GM18502 (cell line): ENCODE measurements at regions not wholly inside any gene's neighbourhood (a gene's known extent, or its start where the extent isn't known, plus 50 kb on each side); places are given as distances from the start of the nearest gene placed in this dataset.
"Not testable (repeated sequence)": the region's sequence is repeated elsewhere in the genome, so short reads cannot be mapped to it uniquely, and the experiment has no call there.

Source experiments
- ATAC-seq: cut with Tn5 transposase; IDR thresholded peaks from one replicate; pipeline ENCODE4 v1.9.1; 2021; ENCODE audit warnings: mild to moderate bottlenecking; ENCODE audit not compliant: unreplicated experiment, poor library complexity

DNA sequence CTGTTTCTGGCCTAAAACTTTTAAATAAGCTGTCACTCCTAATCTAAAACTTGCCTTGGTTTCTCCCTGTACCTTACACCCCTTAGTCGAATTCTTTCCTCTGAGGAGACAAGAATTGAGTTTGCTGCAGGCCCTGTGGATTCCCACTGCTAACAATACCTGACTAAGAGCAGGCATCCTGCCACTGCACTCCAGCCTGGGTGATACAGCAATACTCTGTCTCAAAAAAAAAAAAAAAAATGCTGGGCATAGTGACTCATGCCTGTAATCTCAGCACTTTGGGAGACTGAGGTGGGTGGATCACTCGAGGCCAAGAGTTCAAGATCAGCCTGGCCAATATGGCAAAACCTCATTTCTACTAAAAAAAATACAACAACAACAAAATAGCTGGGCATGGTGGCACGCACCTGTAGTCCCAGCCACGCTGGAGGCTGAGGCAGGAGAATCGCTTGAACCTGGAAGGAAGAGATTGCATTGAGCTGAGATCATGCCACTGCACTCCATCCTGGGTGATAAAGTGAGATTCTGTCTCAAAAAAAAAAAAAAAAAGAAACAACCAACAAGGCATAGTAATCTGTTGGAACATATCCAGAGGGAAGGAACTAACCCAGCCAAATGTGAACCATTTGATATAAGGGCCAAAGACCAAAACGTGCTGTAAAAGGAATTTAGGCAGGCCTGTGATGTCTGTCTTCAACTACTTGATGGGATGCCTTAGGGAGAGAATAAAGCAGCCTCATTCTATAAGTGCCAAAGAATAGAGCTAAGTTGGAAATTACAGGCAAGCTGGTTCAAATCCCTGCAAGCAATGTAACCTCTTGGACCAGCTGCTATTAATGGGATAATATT is 732.7 kb upstream of the AUTS2 start:
- no peak for ATAC-seq

DNA sequence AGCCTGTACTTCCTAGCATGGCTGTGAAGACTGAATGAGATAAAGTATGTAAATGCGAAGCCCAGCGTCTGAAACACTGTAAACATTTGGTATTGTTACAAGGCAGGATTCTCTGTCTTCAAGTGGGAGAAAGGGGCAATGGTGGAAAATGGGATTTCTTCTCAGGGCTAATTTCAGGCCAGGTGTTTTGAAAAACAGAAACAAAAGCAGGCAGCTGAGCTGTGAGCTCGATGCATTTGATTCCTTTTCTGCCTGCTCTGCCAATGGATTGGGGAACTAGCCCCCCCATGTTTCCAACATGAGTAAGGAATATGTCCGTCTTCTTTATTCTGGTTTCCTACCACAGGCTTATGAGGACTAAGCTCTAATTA is 732.1 kb upstream of the AUTS2 start:
- no peak for ATAC-seq

- ATAC-seq: not testable (repeated sequence)
Measured at GRCh38 chr7:68866721-68867120, 731.6 kb upstream of the AUTS2 start.

- ATAC-seq: no peak
Measured at GRCh38 chr7:68868978-68869377, 729.3 kb upstream of the AUTS2 start.

DNA sequence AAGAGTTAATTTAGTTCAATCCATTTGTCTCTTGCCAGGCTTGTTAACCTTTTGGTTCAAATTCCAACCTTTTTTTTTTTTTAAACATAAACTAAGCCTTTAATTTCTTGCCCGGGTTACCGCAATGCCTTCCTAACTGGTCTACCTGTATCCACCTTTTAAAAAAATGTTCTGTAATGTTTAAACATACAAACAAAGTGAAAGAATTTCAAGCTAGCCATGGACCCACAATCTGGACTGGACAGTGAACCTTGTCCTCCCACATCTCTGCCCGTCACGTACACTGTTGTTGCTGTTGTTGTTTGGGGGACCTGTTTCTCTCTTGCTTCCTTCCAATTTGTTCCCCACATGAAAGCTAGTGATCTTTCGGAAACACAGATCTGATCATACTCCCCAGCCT is 724.7 kb upstream of the AUTS2 start:
- ATAC-seq: no peak

GRCh38 chr7:68875857-68876256 is 722.4 kb upstream of the AUTS2 start:
- ATAC-seq: no peak

GRCh38 chr7:68887116-68887515 is 711.2 kb upstream of the AUTS2 start:
- ATAC-seq: not testable (repeated sequence)

GRCh38 chr7:68888971-68889385 is 709.3 kb upstream of the AUTS2 start:
- ATAC-seq: no peak

GRCh38 chr7:68892236-68892635 is 706.0 kb upstream of the AUTS2 start:
- no peak for ATAC-seq

DNA sequence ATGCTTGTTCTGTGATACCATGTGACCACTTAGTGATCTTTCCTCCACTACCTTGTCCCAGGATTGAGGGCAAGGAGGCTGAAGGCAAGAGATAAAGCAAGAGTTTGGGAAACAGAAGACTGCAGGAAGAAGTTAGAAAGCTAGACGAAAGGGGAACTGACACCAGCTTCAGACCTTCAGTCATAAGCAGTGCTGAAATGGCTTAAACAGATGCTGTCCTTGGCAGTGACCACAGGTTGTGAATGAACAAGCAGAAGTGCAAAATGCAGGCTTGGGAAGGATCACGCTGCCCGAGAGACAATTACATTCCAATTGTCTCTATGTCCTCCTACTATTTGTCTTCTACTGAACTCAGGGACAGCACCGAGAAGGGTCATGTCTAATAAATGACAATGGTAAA is 704.9 kb upstream of the AUTS2 start:
- no peak for ATAC-seq

DNA sequence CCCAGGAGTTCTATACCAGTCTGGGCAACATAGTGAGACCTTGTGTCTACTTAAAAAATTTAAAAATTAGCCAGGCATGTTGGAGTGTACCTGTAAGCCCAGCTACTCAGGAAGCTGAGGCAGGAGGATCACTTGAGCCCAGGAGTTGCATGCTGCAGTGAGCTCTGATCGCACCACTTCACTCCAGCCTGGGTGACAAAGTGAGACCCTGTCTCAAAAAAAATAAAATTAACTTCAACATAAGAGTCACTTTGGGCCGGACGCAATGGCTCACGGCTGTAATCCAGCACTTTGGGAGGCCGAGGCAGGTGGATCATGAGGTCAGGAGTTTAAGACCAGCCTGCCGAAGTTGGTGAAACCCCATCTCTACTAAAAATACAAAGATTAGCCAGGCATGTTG is 699.1 kb upstream of the AUTS2 start:
- not testable (repeated sequence) for ATAC-seq

DNA sequence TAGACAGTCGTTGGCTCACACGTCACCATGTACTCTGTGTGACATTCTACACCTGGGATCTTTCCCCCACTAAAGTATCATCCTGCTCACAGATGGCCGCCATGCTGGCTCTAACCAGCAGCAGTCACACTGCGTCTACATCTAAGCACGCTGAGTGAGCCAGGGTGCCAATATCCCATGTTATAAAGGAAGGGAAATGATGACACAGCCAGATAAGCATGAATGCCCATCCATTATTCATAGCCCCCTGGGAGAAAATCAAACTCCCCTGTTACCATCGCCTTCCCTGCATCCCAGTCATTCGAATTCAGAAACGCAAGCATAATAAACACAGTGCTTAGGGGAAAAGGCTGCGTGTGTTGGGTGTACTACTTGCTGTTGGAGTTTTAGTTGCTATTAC is 698.2 kb upstream of the AUTS2 start:
- ATAC-seq: no peak

GRCh38 chr7:68904630-68905029 is 693.6 kb upstream of the AUTS2 start:
- ATAC-seq: no peak

DNA sequence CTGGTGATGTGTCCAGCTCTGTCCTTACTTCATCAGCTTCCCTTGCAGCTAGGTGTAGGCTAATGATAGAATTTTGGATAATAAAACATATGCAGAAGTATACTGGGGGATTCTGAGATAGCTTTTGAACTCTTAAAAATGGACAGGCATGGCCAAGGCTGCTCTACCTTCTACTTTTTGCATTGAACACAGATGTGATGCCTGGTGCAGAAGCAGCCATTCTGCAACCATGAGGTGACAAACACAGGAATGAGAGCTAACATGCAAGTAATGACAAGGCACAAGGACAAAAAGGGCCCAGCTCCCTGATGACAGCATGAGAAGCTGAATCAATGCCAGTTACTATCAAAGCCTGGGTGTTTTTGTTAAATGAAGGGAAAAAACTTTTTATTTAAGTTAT is 686.5 kb upstream of the AUTS2 start:
- no peak for ATAC-seq

DNA sequence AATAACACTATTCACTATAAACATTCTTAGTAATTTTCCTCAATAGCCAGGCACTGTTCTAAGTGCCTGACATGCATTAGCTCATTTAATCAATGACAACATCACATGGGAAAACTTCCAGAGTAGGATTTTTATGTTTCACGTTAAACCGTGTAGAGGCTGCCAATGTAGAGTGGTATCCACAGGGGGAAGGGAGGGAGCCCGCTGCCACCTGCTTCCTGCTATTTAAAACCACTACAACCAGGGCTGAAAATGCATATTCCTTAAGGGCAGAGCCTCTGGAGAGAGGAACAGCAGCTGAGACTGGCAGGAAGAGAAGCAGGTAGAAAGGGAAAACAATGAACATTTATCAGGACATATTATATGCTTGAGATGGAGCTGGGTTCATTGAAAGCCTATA is 684.3 kb upstream of the AUTS2 start:
- ATAC-seq: no peak

DNA sequence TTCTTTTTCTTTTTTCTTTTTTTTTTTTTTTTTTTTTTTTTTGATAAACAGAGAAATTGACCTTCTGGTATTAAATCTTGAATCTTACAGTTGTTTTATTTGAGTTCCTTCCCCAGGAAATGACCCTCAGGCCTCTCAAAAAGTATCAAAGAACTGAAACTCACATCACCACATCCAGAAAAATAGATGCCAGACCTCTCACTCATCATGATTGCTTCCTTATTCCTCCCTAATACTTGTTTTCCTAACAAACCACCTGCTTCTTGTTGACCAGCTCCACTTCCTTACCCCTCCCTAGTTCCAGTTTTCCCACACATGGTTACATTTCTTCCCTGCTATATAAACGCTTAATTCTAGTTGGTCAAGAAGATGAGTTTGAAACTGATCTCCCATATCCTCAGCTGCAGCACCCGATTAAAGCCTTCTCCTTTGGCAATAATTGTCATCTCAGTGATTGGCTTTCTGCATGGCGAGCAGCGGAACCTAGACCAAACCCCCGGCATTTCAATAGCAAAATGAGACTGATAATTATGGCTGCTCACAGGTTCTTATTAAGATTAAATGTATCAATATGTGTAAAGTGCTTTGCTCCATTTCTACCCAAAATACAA is 681.1 kb upstream of the AUTS2 start:
- no peak for ATAC-seq

DNA sequence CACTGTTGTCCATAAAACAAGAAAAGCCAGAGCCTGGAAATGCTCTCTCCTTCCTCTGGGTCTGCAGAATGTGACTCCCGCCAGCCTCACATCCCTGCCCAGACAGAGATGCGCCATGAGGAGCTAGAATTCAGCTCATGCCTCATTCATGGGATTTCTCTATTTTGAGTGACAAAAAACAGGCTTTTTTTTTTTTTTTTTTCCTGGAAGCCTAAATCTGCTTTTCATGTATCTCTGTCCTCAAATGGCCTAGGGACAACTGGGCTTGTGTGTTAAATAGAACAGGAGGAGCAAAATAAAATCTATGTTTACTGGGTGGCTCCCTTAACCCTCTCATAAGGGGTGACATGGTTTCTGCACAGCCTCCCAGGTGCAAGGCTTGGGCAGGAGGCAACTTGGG is 679.7 kb upstream of the AUTS2 start:
- ATAC-seq: no peak

DNA sequence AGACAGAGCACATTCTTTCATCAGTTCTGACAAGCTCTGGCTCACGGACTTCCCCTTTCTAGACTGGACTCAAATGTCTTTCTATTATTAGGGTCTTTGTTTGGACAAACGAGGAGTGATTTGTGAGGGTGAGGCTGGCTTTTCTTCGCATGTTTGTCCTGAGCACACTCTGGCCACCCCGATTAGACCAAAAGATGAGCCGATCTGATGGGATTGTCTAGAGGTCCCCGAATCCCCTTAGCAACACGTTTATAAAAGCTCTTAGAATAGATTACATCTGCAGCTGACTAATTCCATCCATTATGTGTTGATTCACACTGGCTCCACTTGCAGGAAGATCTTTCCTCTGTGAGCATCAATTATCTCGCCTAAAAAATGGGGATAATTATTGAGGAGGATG is 675.4 kb upstream of the AUTS2 start:
- no peak for ATAC-seq

DNA sequence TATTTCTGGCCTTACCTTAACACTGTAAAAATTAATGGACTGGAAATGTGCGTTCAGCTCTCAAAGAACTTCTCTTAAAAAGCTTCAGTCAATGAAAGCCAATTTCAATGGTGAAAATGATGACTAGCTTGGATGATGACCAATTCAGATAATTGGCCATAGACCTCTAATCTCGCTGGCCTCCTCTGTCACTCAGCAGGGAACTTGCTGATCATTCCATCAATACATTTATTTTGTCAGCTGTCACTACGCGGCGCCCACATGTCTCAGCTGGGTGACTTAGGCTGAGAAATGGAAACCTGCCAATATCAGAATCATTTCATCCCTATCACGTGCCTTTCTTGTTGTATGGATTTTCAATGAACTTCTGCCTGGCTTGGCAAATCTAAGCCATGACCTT is 673.0 kb upstream of the AUTS2 start:
- no peak for ATAC-seq

DNA sequence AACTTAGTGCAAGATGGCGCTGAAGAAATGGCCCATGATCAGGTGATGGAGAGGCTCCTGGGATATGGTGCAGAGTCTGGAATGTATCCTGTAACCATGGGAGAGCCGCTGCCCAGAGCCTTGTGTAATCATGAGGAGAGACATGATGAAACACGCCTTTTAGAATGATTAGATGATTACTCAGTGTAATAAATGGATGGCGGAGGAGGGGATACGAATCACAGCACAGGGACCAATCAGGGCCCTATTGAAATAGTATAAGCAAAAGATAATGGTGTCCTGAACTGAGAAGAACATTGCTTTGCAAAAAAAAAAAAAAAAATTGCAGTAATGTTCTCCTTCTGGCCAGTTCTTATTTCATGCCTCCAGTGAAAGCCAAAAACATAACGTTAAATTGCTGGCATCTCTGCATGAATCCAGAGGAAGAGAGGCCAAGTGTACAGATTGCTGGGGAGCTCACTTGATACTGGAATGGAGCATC is 668.5 kb upstream of the AUTS2 start:
- no peak for ATAC-seq

GRCh38 chr7:68936471-68937035 is 661.7 kb upstream of the AUTS2 start:
- ATAC-seq: no peak

DNA sequence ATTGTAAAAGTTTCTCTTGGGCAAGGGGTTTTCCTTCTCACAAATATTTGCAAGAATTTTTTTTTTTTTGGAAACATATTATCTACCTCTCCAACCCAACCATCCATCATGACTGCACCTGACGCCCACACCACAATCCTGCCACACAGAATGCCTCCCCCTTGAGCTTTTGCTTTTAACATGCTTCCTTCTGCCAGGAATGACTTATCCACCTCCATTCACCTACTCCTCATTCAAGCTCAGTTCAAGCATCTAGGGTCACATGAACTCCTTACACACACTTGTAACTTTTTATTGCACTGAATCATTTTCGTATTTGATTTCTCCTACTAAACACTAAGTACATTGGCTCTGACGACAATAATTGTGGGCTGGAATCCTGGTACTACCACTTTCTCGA is 660.1 kb upstream of the AUTS2 start:
- ATAC-seq: no peak
